ENCODE measurements at regions not wholly inside any gene's neighbourhood (a gene's known extent, or its start where the extent isn't known, plus 50 kb on each side); places are given as distances from the start of the nearest gene placed in this dataset.

DNA sequence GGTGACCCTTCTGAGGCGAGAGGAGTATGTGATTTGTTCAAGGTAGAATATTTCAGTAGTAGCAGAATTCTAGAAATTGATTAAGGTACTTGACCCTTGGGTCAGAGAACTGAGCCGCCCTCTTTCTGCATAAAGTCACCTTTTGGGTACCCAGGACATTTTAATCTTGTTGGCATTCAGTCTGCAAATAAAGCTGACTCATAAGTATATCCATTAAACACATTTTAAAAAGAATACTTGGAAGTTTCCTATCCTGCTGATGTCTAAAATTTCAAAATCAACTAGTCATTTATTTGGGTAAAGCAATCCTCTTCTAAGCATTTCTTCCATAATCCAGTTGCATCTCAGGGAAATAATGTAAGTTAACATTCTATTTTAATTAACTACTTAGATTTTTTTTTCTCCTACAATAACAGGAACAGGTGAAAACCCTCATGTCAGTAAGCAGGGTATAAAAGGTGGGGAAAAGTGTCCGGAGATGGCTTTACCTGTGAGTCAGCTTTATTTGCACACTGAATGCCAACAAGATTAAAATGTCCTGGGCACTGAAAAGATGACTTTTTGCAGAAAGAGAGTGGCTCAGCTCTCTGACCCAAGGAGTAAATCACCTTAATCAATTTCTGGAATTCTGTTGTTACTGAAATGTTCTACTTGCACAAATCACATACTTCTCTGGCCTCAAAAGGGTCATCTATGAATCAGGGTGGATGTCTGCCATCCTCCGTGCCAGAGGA is 78.7 kb upstream of the ITGA6 start:
- CTCF ChIA-PET, result no interaction called here
- no peaks in the 10 kb centered on the region for H3K27me3 Mint-ChIP-seq

DNA sequence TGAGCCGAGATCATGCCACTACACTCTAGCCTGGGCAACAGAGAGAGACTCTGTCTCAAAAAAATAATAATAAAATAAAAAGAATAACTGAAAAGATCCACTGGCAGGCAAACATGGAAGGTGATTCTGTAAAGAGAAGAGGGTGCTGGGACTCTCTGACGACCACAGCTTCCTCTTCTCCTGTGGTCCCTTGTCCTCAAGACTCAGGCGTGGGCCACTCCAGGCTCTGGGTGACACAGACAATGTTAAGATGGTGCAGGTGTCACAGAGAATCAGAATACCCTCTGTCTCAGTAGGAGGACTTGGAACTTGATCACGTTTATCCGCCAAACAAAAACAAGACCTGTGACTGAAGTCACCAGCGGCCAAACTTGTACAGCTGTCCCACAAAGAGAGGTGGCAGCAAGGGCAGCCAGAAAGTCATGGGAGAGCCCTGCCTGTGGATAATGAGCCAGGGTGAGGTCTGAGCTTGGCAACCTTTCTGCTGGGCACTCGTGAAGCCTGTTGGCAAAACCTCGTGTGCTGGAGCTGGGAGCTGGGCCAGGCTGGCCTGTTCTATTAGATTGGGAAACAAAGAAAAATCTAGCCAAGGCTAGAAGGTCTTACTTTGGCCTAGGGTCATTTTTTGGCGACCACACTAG is 76.4 kb upstream of the ITGA6 start:
- no peak overlapping the region for H3K4me3 Mint-ChIP-seq
- ChIA-PET CTCF (interaction anchor here (1.6 kb wide), 1 partner anchor 111 kb away, joined by 5 read pairs; no protein-coding TSS in a partner anchor), POLR2A (no interaction called here)
- H3K27ac Mint-ChIP-seq, result no peak overlapping the region
- DNase-seq (no peak), ATAC-seq (no peak)
- no peaks in the 10 kb centered on the region for H3K27me3 Mint-ChIP-seq
- peaks cover 6% of the 10 kb centered on the region for H3K9me3 Mint-ChIP-seq
- intact Hi-C loops (cut with micrococcal nuclease), result no loop called here
- TF ChIP-seq, protein P1, sequence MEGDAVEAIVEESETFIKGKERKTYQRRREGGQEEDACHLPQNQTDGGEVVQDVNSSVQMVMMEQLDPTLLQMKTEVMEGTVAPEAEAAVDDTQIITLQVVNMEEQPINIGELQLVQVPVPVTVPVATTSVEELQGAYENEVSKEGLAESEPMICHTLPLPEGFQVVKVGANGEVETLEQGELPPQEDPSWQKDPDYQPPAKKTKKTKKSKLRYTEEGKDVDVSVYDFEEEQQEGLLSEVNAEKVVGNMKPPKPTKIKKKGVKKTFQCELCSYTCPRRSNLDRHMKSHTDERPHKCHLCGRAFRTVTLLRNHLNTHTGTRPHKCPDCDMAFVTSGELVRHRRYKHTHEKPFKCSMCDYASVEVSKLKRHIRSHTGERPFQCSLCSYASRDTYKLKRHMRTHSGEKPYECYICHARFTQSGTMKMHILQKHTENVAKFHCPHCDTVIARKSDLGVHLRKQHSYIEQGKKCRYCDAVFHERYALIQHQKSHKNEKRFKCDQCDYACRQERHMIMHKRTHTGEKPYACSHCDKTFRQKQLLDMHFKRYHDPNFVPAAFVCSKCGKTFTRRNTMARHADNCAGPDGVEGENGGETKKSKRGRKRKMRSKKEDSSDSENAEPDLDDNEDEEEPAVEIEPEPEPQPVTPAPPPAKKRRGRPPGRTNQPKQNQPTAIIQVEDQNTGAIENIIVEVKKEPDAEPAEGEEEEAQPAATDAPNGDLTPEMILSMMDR (IDR thresholded peaks at IDR 0.05), result no peak
- H3K36me3 Mint-ChIP-seq (ENCODE audit: low read depth), result peaks cover 2% of the 10 kb centered on the region
- no peaks in the 10 kb centered on the region for H3K4me1 Mint-ChIP-seq (ENCODE audit: low read depth)

More for the DNA sequence above, 78.7 kb upstream of the ITGA6 start:
- H3K9me3 Mint-ChIP-seq, result peaks cover 15% of the 10 kb centered on the region
- no peak for DNase-seq
- H3K36me3 Mint-ChIP-seq (ENCODE audit: low read depth), result peaks cover 2% of the 10 kb centered on the region
- intact Hi-C loops (cut with micrococcal nuclease), result no loop called here
- H3K4me1 Mint-ChIP-seq (ENCODE audit: low read depth), result no peaks in the 10 kb centered on the region
- ATAC-seq, result no peak
- H3K4me3 Mint-ChIP-seq, result no peak overlapping the region
- H3K27ac Mint-ChIP-seq, result no peak overlapping the region
- TF ChIP-seq, protein P1 (IDR thresholded peaks at IDR 0.05), result no peak
- POLR2A ChIA-PET, result no interaction called here

DNA sequence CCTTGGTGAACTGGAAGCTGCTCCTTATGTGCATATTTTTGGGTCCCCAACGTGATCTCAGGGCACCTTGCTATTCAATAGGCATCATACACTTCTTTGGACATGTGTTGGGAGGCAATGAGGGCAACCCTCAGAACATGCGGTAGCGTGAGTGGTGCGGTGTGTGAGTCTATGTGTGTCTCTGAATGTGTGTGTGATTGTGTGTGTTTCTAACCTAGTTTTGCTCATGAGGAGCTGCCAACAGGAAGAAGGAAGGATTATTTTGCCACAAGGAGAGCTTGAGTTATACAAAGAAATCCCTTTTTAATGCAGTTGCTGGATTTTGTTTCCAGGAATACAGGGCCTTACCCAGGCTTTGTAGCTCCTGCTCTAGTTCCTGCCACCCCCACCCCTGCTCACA is 75.8 kb upstream of the ITGA6 start:
- TF ChIP-seq, protein P1 (IDR thresholded peaks at IDR 0.05), result no peak
- Mint-ChIP-seq H3K36me3 (ENCODE audit: low read depth) (peaks cover 2% of the 10 kb centered on the region), H3K4me3 (no peak overlapping the region), H3K27me3 (no peaks in the 10 kb centered on the region), H3K4me1 (ENCODE audit: low read depth) (no peaks in the 10 kb centered on the region), H3K9me3 (peaks cover 6% of the 10 kb centered on the region), H3K27ac (no peak overlapping the region)
- intact Hi-C loops (cut with micrococcal nuclease), result no loop called here
- POLR2A ChIA-PET, result no interaction called here
- DNase-seq, result no peak
- ATAC-seq, result no peak
- CTCF ChIA-PET, result interaction anchor here (1.6 kb wide), 1 partner anchor 110 kb away, joined by 5 read pairs; no protein-coding TSS in a partner anchor

DNA sequence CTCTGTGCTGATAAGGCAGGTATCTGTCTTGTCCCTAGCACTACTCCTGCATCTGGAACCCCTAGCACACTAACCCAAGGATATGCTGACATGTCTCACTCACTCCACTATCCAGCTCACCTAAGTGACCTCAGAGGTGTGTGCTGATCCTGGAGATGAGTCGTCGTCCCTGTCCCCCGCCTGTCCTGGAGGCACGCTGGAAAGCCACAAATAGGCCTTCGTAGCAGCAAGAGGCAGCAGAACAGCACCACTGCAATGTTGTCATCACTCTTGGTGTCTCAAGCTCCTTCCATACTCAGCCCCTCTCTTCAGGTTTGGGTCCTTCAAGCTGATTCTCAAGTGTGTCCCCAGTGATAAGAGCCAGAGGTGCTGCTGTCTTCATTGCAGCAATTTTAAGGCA is 73.0 kb upstream of the ITGA6 start:
- no peak for ATAC-seq
- no peak for DNase-seq
- H3K27ac Mint-ChIP-seq, result no peak overlapping the region
- H3K4me3 Mint-ChIP-seq, result no peak overlapping the region
- CTCF ChIA-PET, result no interaction called here
- intact Hi-C loops (cut with micrococcal nuclease), result no loop called here
- TF ChIP-seq, protein P1 (IDR thresholded peaks at IDR 0.05), result no peak
- no peaks in the 10 kb centered on the region for H3K9me3 Mint-ChIP-seq
- no peaks in the 10 kb centered on the region for H3K4me1 Mint-ChIP-seq (ENCODE audit: low read depth)
- POLR2A ChIA-PET, result no interaction called here
- H3K36me3 Mint-ChIP-seq (ENCODE audit: low read depth), result no peaks in the 10 kb centered on the region
- no peaks in the 10 kb centered on the region for H3K27me3 Mint-ChIP-seq

DNA sequence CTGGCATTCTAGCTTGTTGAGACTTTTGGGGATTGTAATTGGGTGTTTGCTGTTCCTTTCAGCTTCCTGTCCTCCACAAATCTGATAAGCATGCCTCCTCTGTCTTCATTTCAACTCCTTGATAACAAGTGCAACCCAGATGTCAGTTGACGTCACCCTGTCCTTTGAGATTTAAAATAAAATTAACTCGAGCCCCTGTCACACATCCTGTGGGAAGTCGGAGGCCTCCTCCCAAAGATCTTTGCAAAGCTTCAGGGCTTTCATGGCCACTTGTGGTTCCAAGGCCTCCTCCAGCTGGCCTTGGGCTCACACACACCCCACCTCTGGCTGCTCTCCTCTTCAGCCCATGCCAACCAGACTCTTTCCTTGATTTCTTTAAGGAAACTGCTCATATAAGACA is 69.9 kb upstream of the ITGA6 start:
- Mint-ChIP-seq H3K27me3 (no peaks in the 10 kb centered on the region), H3K27ac (no peak overlapping the region), H3K9me3 (no peaks in the 10 kb centered on the region), H3K4me1 (ENCODE audit: low read depth) (no peaks in the 10 kb centered on the region), H3K4me3 (no peak overlapping the region), H3K36me3 (ENCODE audit: low read depth) (no peaks in the 10 kb centered on the region)
- ATAC-seq (no peak), DNase-seq (no peak)
- intact Hi-C loops (cut with micrococcal nuclease), result no loop called here
- CTCF ChIA-PET, result interaction anchor here (2.4 kb wide), 1 partner anchor 104 kb away, joined by 10 read pairs; no protein-coding TSS in a partner anchor
- TF ChIP-seq, protein P1 (IDR thresholded peaks at IDR 0.05), result no peak
- POLR2A ChIA-PET, result no interaction called here
